Natural killer cell (primary cell): ENCODE measurements at regions not wholly inside any gene's neighbourhood (a gene's known extent, or its start where the extent isn't known, plus 50 kb on each side); places are given as distances from the start of the nearest gene placed in this dataset.
"Not testable (repeated sequence)": the region's sequence is repeated elsewhere in the genome, so short reads cannot be mapped to it uniquely, and the experiment has no call there.

Source experiments
- ATAC-seq, 3 donors: fragments of 150-1000 bp in 2 of 3; fragments of 200-7000 bp in 1 of 3; cut with Tn5 transposase; 1 replicate in 1 of 3; 2 replicates in 2 of 3; pipeline ENCODE4 v1.10.0; 2021; ENCODE audit warnings: mild to moderate bottlenecking in 2 of 3, moderate library complexity in 2 of 3
- DNase-seq, 2 donors: peaks; one replicate each; pipeline versions ENCODE4 v3.0.0 to v3.0.0-alpha.2; 2013 to 2021; ENCODE audit warnings: mixed read lengths in 1 of 2
- H3K27ac ChIP-seq: one replicate; pipeline ENCODE4 v1.5.1; 2013; ENCODE audit warnings: mild to moderate bottlenecking, low read length
- H3K27me3 ChIP-seq: one replicate; pipeline ENCODE4 v1.6.1; 2013; ENCODE audit warnings: low read length; ENCODE audit not compliant: control insufficient read depth, insufficient read depth
- H3K36me3 ChIP-seq: one replicate; pipeline ENCODE4 v1.6.1; 2013; ENCODE audit warnings: low read length; ENCODE audit not compliant: control insufficient read depth, insufficient read depth
- H3K4me1 ChIP-seq: one replicate; pipeline ENCODE4 v1.6.1; 2013; ENCODE audit warnings: low read length; ENCODE audit not compliant: control insufficient read depth, insufficient read depth
- H3K4me3 ChIP-seq: one replicate; pipeline ENCODE4 v1.5.1; 2013; ENCODE audit warnings: low read length
- H3K9me3 ChIP-seq: one replicate; pipeline ENCODE4 v1.6.1; 2013; ENCODE audit warnings: low read length; ENCODE audit not compliant: control insufficient read depth, insufficient read depth
- H3K27ac Mint-ChIP-seq, 2 donors: one replicate each; pipeline ENCODE4 v1.8.0; 2022; ENCODE audit warnings: mild to moderate bottlenecking in 2 of 2, mixed read lengths in 2 of 2, moderate library complexity in 1 of 2
- H3K27me3 Mint-ChIP-seq, 2 donors: one replicate each; pipeline ENCODE4 v1.8.0; 2022; ENCODE audit warnings: low read depth in 2 of 2, mixed read lengths in 2 of 2
- H3K36me3 Mint-ChIP-seq: one replicate; pipeline ENCODE4 v1.8.0; 2022; ENCODE audit warnings: mixed read lengths
- H3K4me1 Mint-ChIP-seq, 2 donors: one replicate each; pipeline ENCODE4 v1.8.0; 2022; ENCODE audit warnings: mixed read lengths in 2 of 2
- H3K4me3 Mint-ChIP-seq: one replicate; pipeline ENCODE4 v1.8.0; 2022; ENCODE audit warnings: mild to moderate bottlenecking, moderate library complexity, mixed read lengths
- H3K9me3 Mint-ChIP-seq, 2 donors: one replicate each; pipeline ENCODE4 v1.8.0; 2022; ENCODE audit warnings: mixed read lengths in 2 of 2
- CTCF ChIP-seq: fragments of 200-600 bp; IDR thresholded peaks from one replicate; pipeline ENCODE4 v1.8.0; 2022; ENCODE audit warnings: antibody characterized with exemption
- WGBS: methylation state at CpG from one replicate; pipeline ENCODE4 v1.1.7; 2013; ENCODE audit warnings: missing lambda C conversion rate; ENCODE audit not compliant: insufficient coverage; 5-methylcytosine and 5-hydroxymethylcytosine counted together
- intact Hi-C: fragments of 100-400 bp; cut with micrococcal nuclease; formaldehyde crosslinking; loops from one replicate; pipeline ENCODE4 v1.14.2; 2022

- WGBS, result 93% methylated on average over 29 of the region's 29 CpGs
- Histone ChIP-seq H3K27me3 (no peaks in the 10 kb centered on the region), H3K4me1 (no peaks in the 10 kb centered on the region), H3K27ac (no peak overlapping the region), H3K4me3 (no peak overlapping the region), H3K36me3 (no peaks in the 10 kb centered on the region), H3K9me3 (peaks cover 3% of the 10 kb centered on the region)
- ATAC-seq (no peak), DNase-seq (no peak)
- no peaks in the 10 kb centered on the region for H3K4me1 Mint-ChIP-seq
- no peak overlapping the region for H3K27ac Mint-ChIP-seq
- H3K36me3 Mint-ChIP-seq, result peaks cover 8% of the 10 kb centered on the region
- no peaks in the 10 kb centered on the region for H3K27me3 Mint-ChIP-seq
- no peak overlapping the region for H3K4me3 Mint-ChIP-seq
- no peak for TF ChIP-seq CTCF
- intact Hi-C loops, result no loop called here
- H3K9me3 Mint-ChIP-seq, result peaks cover 3 to 4% of the 10 kb centered on the region in 2 donors
These were observed 1919.3 kb downstream of the PCDH9 start for GRCh38 chr13:65310663-65311328.

- Mint-ChIP-seq H3K27me3 (no peaks in the 10 kb centered on the region), H3K9me3 (peaks cover under 1 to 4% of the 10 kb centered on the region in 2 donors), H3K4me3 (no peak overlapping the region), H3K27ac (no peak overlapping the region), H3K36me3 (peaks cover 7% of the 10 kb centered on the region), H3K4me1 (no peaks in the 10 kb centered on the region)
- H3K27ac ChIP-seq, result no peak overlapping the region
- no peaks in the 10 kb centered on the region for H3K36me3 ChIP-seq
- no peak for TF ChIP-seq CTCF
- WGBS, result 87% methylated on average over 6 of the region's 6 CpGs
- intact Hi-C loops, result no loop called here
- H3K4me3 ChIP-seq, result no peak overlapping the region
- H3K27me3 ChIP-seq, result no peaks in the 10 kb centered on the region
- H3K9me3 ChIP-seq, result peaks cover 3% of the 10 kb centered on the region
- H3K4me1 ChIP-seq, result no peaks in the 10 kb centered on the region
- DNase-seq, result no peak
- no peak for ATAC-seq
These were observed 1920.2 kb downstream of the PCDH9 start for GRCh38 chr13:65309906-65310305.

GRCh38 chr13:65308729-65309128, 1921.4 kb downstream of the PCDH9 start:
- WGBS, result 78% methylated on average over 1 of the region's 1 CpG

GRCh38 chr13:65307056-65307455, 1923.1 kb downstream of the PCDH9 start:
- no peak for ATAC-seq
- Mint-ChIP-seq H3K27me3 (no peaks in the 10 kb centered on the region), H3K36me3 (no peaks in the 10 kb centered on the region), H3K9me3 (no peaks in the 10 kb centered on the region), H3K27ac (no peak overlapping the region), H3K4me3 (no peak overlapping the region), H3K4me1 (no peaks in the 10 kb centered on the region)
- H3K9me3 ChIP-seq, result no peaks in the 10 kb centered on the region
- H3K27me3 ChIP-seq, result no peaks in the 10 kb centered on the region
- intact Hi-C loops, result no loop called here
- H3K4me3 ChIP-seq, result no peak overlapping the region
- H3K4me1 ChIP-seq, result no peaks in the 10 kb centered on the region
- no peak overlapping the region for H3K27ac ChIP-seq
- 100% methylated on average over 1 of the region's 1 CpG for WGBS
- DNase-seq, result no peak
- TF ChIP-seq CTCF, result no peak
- H3K36me3 ChIP-seq, result no peaks in the 10 kb centered on the region

More at GRCh38 chr13:65308729-65309128, 1921.4 kb downstream of the PCDH9 start:
- H3K27me3 ChIP-seq, H3K27ac ChIP-seq, H3K36me3 Mint-ChIP-seq, DNase-seq, H3K4me3 Mint-ChIP-seq, intact Hi-C loops, H3K9me3 ChIP-seq, H3K36me3 ChIP-seq, H3K9me3 Mint-ChIP-seq, ATAC-seq, H3K4me3 ChIP-seq, H3K27ac Mint-ChIP-seq, H3K27me3 Mint-ChIP-seq, H3K4me1 Mint-ChIP-seq, H3K4me1 ChIP-seq: not testable (repeated sequence)
